ENCODE measurements at regions not wholly inside any gene's neighbourhood (a gene's known extent, or its start where the extent isn't known, plus 50 kb on each side); places are given as distances from the start of the nearest gene placed in this dataset.

GRCh38 chr4:112896609-112897190 is 152.8 kb upstream of the ANK2 start:
- DNase-seq: no peak

- DNase-seq: no peak
Observed at GRCh38 chr4:112897543-112897942, 151.9 kb upstream of the ANK2 start.

GRCh38 chr4:112898357-112899141 is 150.9 kb upstream of the ANK2 start:
- DNase-seq: no peak

- no peak for DNase-seq
Observed at GRCh38 chr4:112900416-112900815, 149.0 kb upstream of the ANK2 start.

GRCh38 chr4:112901962-112902411 is 147.5 kb upstream of the ANK2 start:
- DNase-seq: no peak

- DNase-seq: no peak
Observed at GRCh38 chr4:112905728-112906127, 143.7 kb upstream of the ANK2 start.

- DNase-seq: no peak
Observed at GRCh38 chr4:112908511-112908910, 140.9 kb upstream of the ANK2 start.

GRCh38 chr4:112910109-112910736 is 139.2 kb upstream of the ANK2 start:
- no peak for DNase-seq

GRCh38 chr4:112916868-112917267 is 132.6 kb upstream of the ANK2 start:
- no peak for DNase-seq

GRCh38 chr4:112923516-112923915 is 125.9 kb upstream of the ANK2 start:
- no peak for DNase-seq

GRCh38 chr4:112926819-112927218 is 122.6 kb upstream of the ANK2 start:
- no peak for DNase-seq

GRCh38 chr4:112927544-112927943 is 121.9 kb upstream of the ANK2 start:
- no peak for DNase-seq

- no peak for DNase-seq
Observed at GRCh38 chr4:112931001-112931400, 118.5 kb upstream of the ANK2 start.

GRCh38 chr4:112933790-112934189 is 115.7 kb upstream of the ANK2 start:
- DNase-seq: no peak

- DNase-seq: no peak
Observed at GRCh38 chr4:112938461-112939058, 110.9 kb upstream of the ANK2 start.

- no peak for DNase-seq
Observed at GRCh38 chr4:112939901-112940300, 109.6 kb upstream of the ANK2 start.

- DNase-seq: no peak
Observed at GRCh38 chr4:112940336-112940735, 109.1 kb upstream of the ANK2 start.

GRCh38 chr4:112942077-112942476 is 107.4 kb upstream of the ANK2 start:
- no peak for DNase-seq

- no peak for DNase-seq
Observed at GRCh38 chr4:112942997-112943396, 106.5 kb upstream of the ANK2 start.

GRCh38 chr4:112944006-112944405 is 105.4 kb upstream of the ANK2 start:
- DNase-seq: no peak

GRCh38 chr4:112946127-112946526 is 103.3 kb upstream of the ANK2 start:
- DNase-seq: no peak

GRCh38 chr4:112947616-112948015 is 101.8 kb upstream of the ANK2 start:
- DNase-seq: no peak

- no peak for DNase-seq
Observed at GRCh38 chr4:112951362-112952312, 97.8 kb upstream of the ANK2 start.

Measured in GF-D8 (cell line).